LNCaP clone FGC (cell line): ENCODE measurements at regions not wholly inside any gene's neighbourhood (a gene's known extent, or its start where the extent isn't known, plus 50 kb on each side); places are given as distances from the start of the nearest gene placed in this dataset.
"Not testable (repeated sequence)": the region's sequence is repeated elsewhere in the genome, so short reads cannot be mapped to it uniquely, and the experiment has no call there.

Source experiments
- DNase-seq: peaks from one replicate; pipeline ENCODE4 v3.0.0-alpha.2; 2011; ENCODE audit warnings: low read depth
- H3K4me3 ChIP-seq: 2 replicates; pipeline ENCODE4 v1.5.1; 2011; ENCODE audit warnings: mild to moderate bottlenecking, low read depth, low read length, control low read depth
- CTCF ChIP-seq: IDR thresholded peaks from 2 replicates; pipeline ENCODE4 v1.5.1; 2012; ENCODE audit warnings: mild to moderate bottlenecking; ENCODE audit not compliant: control insufficient read depth, insufficient read depth; ENCODE audit errors: extremely low read depth

GRCh38 chr14:26655128-26655527 is 57.3 kb upstream of the NOVA1 start:
- no peak overlapping the region for H3K4me3 ChIP-seq
- TF ChIP-seq CTCF, result no peak
- DNase-seq, result no peak

- no peak for DNase-seq
- H3K4me3 ChIP-seq, result no peak overlapping the region
- TF ChIP-seq CTCF, result no peak
Measured at GRCh38 chr14:26663506-26663905, 65.7 kb upstream of the NOVA1 start.

- peak overlapping the region; percentile 42 for H3K4me3 ChIP-seq
- not testable (repeated sequence) for DNase-seq
Measured at GRCh38 chr14:26678732-26679420, 81.0 kb upstream of the NOVA1 start.

- no peak for DNase-seq
- TF ChIP-seq CTCF, result no peak
Measured at GRCh38 chr14:26685401-26685800, 87.6 kb upstream of the NOVA1 start.

GRCh38 chr14:26687301-26687837 is 89.5 kb upstream of the NOVA1 start:
- no peak overlapping the region for H3K4me3 ChIP-seq
- TF ChIP-seq CTCF, result no peak
- DNase-seq, result peak; percentile 4

More at GRCh38 chr14:26685401-26685800, 87.6 kb upstream of the NOVA1 start:
- H3K4me3 ChIP-seq, result no peak overlapping the region

GRCh38 chr14:26694521-26694920 is 96.7 kb upstream of the NOVA1 start:
- no peak for DNase-seq
- TF ChIP-seq CTCF, result no peak
- no peak overlapping the region for H3K4me3 ChIP-seq

GRCh38 chr14:26702721-26703230 is 104.9 kb upstream of the NOVA1 start:
- H3K4me3 ChIP-seq, result no peak overlapping the region
- DNase-seq, result no peak
- TF ChIP-seq CTCF, result no peak
